ENCODE measurements at regions not wholly inside any gene's neighbourhood (a gene's known extent, or its start where the extent isn't known, plus 50 kb on each side); places are given as distances from the start of the nearest gene placed in this dataset.

- FAIRE-seq = no peak
- no peak for TF ChIP-seq CTCF (IDR thresholded peaks at IDR 0.05; ENCODE audit: insufficient read depth, missing control alignments)
- no peak for DNase-seq (ENCODE audit: insufficient read length, low spot score)
These were observed 85.5 kb downstream of the ADCYAP1 start for GRCh38 chr18:990197-990596.

GRCh38 chr18:991441-991840 is 86.8 kb downstream of the ADCYAP1 start:
- no peak for DNase-seq (ENCODE audit: insufficient read length, low spot score)
- TF ChIP-seq CTCF (IDR thresholded peaks at IDR 0.05; ENCODE audit: insufficient read depth, missing control alignments) = no peak
- no peak for FAIRE-seq

- no peak for FAIRE-seq
- no peak for TF ChIP-seq CTCF (IDR thresholded peaks at IDR 0.05; ENCODE audit: insufficient read depth, missing control alignments)
These were observed 88.9 kb downstream of the ADCYAP1 start for GRCh38 chr18:993560-993959.

DNA sequence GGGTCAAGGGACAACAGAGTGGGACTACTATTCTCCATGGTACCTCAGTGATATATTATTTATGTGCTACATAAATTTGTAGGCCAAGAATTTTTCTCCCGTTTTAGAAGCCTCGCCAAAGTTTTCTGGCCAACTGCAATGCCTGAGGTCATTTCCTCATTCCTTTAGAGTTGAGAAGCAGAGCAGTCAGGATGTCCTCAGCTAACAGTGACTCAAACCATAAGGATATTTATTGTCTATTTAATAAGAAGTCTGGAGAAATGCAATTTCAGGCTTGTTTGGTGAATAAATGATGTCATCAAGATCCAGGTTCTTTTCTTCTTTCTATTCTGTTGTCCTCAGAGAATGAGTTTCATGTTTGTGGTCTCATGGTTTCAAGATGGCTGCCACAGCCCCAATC is 91.0 kb downstream of the ADCYAP1 start:
- TF ChIP-seq CTCF (IDR thresholded peaks at IDR 0.05; ENCODE audit: insufficient read depth, missing control alignments) = no peak
- DNase-seq (ENCODE audit: insufficient read length, low spot score) (no peak), FAIRE-seq (no peak)

More at GRCh38 chr18:993560-993959, 88.9 kb downstream of the ADCYAP1 start:
- no peak for DNase-seq (ENCODE audit: insufficient read length, low spot score)

DNA sequence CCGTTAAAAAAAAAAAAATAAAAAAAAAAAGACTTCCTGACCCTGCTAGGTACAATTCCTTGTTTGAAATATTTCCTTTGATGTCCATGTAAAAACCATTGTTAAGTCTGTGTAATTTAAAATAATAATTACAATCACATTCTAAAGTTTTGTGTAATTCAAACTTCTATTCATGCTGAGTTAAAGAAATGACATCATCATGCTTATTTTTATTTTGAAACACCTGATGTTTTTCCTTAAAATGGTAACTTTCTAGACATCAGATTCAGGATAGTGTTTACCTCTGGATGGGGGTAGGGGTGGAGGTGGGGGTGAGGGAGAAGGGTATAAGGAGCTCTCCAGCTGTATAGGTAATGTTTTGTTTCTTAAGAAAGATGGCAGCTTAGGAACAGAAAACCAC is 92.8 kb downstream of the ADCYAP1 start:
- no peak for TF ChIP-seq CTCF (IDR thresholded peaks at IDR 0.05; ENCODE audit: insufficient read depth, missing control alignments)
- FAIRE-seq = no peak
- DNase-seq (ENCODE audit: insufficient read length, low spot score) = no peak

GRCh38 chr18:998936-999335 is 94.3 kb downstream of the ADCYAP1 start:
- DNase-seq (ENCODE audit: insufficient read length, low spot score) = no peak
- TF ChIP-seq CTCF (IDR thresholded peaks at IDR 0.05; ENCODE audit: insufficient read depth, missing control alignments) = no peak
- no peak for FAIRE-seq

DNA sequence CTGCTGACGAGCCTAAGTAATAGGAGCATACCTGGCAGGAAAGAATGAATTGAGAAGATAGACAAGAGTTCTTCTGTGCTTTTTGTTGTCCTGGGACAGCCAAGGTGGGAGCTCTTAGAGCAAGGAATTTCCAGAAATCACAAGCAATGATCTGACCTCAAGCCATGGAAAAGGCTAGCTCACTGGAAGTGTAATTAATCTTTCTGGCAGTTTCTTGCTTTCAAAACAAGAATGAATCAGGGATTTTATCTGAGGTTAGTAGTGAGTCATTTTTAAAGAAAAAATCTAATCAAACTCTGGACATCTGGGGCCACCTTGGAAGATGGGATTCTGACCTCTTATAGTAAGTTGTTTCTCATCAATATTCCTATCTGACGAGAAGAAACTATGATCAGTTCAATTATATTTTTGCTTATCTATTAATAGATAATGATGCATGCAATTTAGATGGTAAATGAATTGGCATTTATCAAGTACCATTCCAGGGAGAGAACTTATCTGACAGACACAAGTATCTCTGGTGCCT is 98.0 kb downstream of the ADCYAP1 start:
- no peak for FAIRE-seq
- no peak for TF ChIP-seq CTCF (IDR thresholded peaks at IDR 0.05; ENCODE audit: insufficient read depth, missing control alignments)
- DNase-seq (ENCODE audit: insufficient read length, low spot score) = no peak

All from D721Med (cell line).